HL-60 (cell line): ENCODE measurements at regions not wholly inside any gene's neighbourhood (a gene's known extent, or its start where the extent isn't known, plus 50 kb on each side); places are given as distances from the start of the nearest gene placed in this dataset.

Source experiments
- CTCF ChIP-seq: IDR thresholded peaks from one replicate; pipeline ENCODE4 v1.5.1; 2011; ENCODE audit warnings: low read length, control low read depth, inconsistent platforms; ENCODE audit not compliant: insufficient read depth
- GABPA ChIP-seq: IDR thresholded peaks from 2 replicates; pipeline ENCODE4 v1.6.1; 2012; ENCODE audit warnings: low read depth
- POLR2AphosphoS5 ChIP-seq: IDR thresholded peaks from 2 replicates; pipeline ENCODE4 v1.6.1; 2012; ENCODE audit warnings: low read depth

GRCh38 chr11:122270535-122270934 is 154.5 kb upstream of the BLID start:
- TF ChIP-seq CTCF, result no peak
- no peak for TF ChIP-seq POLR2AphosphoS5
- TF ChIP-seq GABPA, result no peak
